Heart left ventricle (tissue), 16 donors: ENCODE measurements at regions not wholly inside any gene's neighbourhood (a gene's known extent, or its start where the extent isn't known, plus 50 kb on each side); places are given as distances from the start of the nearest gene placed in this dataset.
"Not testable (repeated sequence)": the region's sequence is repeated elsewhere in the genome, so short reads cannot be mapped to it uniquely, and the experiment has no call there.

Experiments
- ATAC-seq, 4 donors: fragments of 200-7000 bp; cut with Tn5 transposase; one replicate each; pipeline ENCODE4 v1.9.1; 2020 to 2022; ENCODE audit warnings: moderate library complexity in 4 of 4, mild to moderate bottlenecking in 3 of 4, moderate number of reproducible peaks in 1 of 4
- DNase-seq, 5 donors: peaks; one replicate each; pipeline ENCODE4 v3.0.0-alpha.2; 2020
- H3K27ac ChIP-seq, 12 donors: fragments of 200-600 bp; sonication (generic) in 4 of 12; one replicate each; pipeline versions ENCODE4 v1.5.0 to v1.8.0; 2016 to 2022; ENCODE audit warnings: mild to moderate bottlenecking in 2 of 12
- H3K27me3 ChIP-seq, 9 donors: fragments of 200-600 bp; sonication (generic) in 2 of 9; one replicate each; pipeline versions ENCODE4 v1.5.1 to v1.8.0; 2016 to 2022; ENCODE audit warnings: mild to moderate bottlenecking in 3 of 9
- H3K36me3 ChIP-seq, 9 donors: fragments of 200-600 bp; sonication (generic) in 2 of 9; one replicate each; pipeline versions ENCODE4 v1.5.0 to v1.8.0; 2018 to 2022; ENCODE audit warnings: mild to moderate bottlenecking in 2 of 9
- H3K4me1 ChIP-seq, 12 donors: fragments of 200-600 bp; sonication (generic) in 4 of 12; one replicate each; pipeline versions ENCODE4 v1.5.0 to v1.8.0; 2016 to 2022; ENCODE audit warnings: mild to moderate bottlenecking in 3 of 12
- H3K4me3 ChIP-seq, 12 donors: fragments of 200-600 bp; sonication (generic) in 4 of 12; one replicate each; pipeline versions ENCODE4 v1.5.0 to v1.8.0; 2017 to 2022; ENCODE audit warnings: mild to moderate bottlenecking in 9 of 12, moderate library complexity in 4 of 12
- H3K9me3 ChIP-seq, 12 donors: fragments of 200-600 bp; sonication (generic) in 4 of 12; one replicate each; pipeline versions ENCODE4 v1.5.0 to v1.8.0; 2016 to 2022; ENCODE audit warnings: mild to moderate bottlenecking in 1 of 12
- CTCF ChIP-seq, 12 donors: fragments of 200-600 bp; sonication (generic) in 4 of 12; IDR thresholded peaks; one replicate each; pipeline versions ENCODE4 v1.5.0 to v1.8.0; 2018 to 2022; ENCODE audit warnings: antibody characterized with exemption in 12 of 12, mild to moderate bottlenecking in 5 of 12
- POLR2A ChIP-seq, 2 donors: fragments of 450-650 bp; IDR thresholded peaks; one replicate each; pipeline ENCODE4 v1.6.1; 2017; ENCODE audit warnings: antibody characterized with exemption in 2 of 2, mild to moderate bottlenecking in 2 of 2, moderate library complexity in 2 of 2
- WGBS, 4 donors: extraction: QIAGEN DNeasy Blood & Tissue Kit in 2 of 4; methylation state at CpG; one replicate each; pipeline versions ENCODE4 v1.1.5 to v1.1.7; 2013 to 2018; 5-methylcytosine and 5-hydroxymethylcytosine counted together
- intact Hi-C, 10 donors: fragments of 100-400 bp; cut with DNase I; formaldehyde crosslinking; loops; one replicate each; pipeline versions ENCODE4 v1.11.1 to v1.14.2; 2022
- donor health status: ischemic (EF 13 %, LVEDD 7.1; RV severe dilation, severe dysfunction).
- donor health status: healthy with polysubstance abuse.
- donor health status: DM: no; HTN: yes; CAD: no.
- donor health status: DM: no; HTN: no; CAD: no.
- donor health status: ischemic (EF 25% LVEDD 6.9; RV normal size, moderate dysfunction).
- donor health status: ischemic (EF 25% LVEDD 5.7; RV mildly dilated, moderate dysfunction).
- donor health status: healthy.
- donor health status: DM: yes; HTN: yes; CAD: no.
- donor health status: ischemic (EF 35%, LVEDD 5.7; RV mildly dilated, moderate dysfunction).
- donor health status: nonischemic (EF 11% LVEDD 7.7; RV severe dilation, severe dysfunction).
- donor health status: DM: yes; HTN: yes; CAD: no.
- donor health status: PGD.
- donor health status: ischemic (EF 29% LVEDD 5.4; RV normal size, mild dysfunction).
- donor health status: nonischemic (EF 23%, LVEDD 6.1; RV moderate dilation, normal function).

DNA sequence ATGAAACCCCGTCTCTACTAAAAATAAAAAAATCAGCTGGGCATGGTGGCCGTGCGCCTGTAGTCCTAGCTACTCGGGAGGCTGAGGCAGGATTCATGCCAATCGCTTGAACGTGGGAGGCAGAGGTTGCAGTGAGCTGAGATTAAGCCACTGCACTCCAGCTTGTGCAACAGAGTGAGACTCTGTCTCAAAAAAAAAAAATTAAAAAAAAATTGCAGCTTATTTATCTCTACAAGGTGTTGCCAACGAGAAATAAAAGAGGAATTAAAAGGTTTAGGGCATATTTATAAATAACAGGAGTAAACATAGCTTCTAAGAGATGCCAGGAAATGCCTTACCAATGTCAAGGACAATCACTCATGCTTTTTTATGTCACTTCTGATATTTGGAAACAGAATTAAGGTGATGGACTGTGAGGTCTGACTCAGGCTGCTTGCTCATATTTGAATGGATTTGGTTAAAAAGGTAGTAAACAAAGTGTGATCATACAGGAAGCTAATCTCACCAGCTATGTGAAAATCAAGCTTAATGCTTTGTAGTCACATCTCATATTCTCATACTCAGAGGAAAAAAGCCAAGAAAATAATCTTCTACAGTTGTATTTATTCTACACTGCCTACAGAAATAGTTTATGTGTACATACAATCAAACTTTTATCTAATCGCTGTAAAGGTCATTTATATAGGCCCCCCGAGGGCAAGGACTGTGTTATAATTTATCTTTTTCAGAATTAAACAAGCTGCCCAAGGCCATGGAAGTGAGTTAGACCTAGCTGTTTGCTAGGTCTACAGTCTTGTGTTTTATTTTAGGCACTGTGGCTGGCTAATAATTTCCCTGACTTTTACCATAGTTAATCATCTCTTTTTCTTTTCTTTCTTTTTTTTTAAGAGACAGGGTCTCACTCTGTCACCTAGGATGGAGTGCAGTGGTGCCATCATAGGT is 61.1 kb upstream of the RBMX start:
- 68 to 91% (median 80%) methylated on average over 9 of the region's 9 CpGs for WGBS, 4 donors
- intact Hi-C loops = no loop called here

DNA sequence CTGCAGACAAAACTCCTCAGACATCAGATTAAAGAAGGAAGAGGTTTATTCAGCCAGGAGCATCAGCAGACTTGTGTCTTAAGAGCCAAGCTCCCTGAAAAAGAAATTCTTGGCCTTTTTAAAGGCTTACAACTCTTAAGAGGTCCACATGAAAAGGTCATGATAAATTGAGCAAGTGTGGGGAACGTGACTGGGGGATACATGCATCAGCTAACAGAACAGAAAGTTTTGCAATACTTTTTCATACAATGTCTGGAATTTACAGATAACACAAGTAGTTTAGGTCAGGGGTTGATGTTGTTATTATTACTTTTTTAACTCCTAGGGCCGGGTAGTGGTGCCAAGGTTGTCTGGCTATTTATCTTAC is 55.6 kb upstream of the RBMX start:
- WGBS, 4 donors = 57 to 76% (median 70%) methylated on average over 2 of the region's 2 CpGs
- Histone ChIP-seq H3K9me3 (peaks cover 0 to 1% (median 0%) of the 10 kb centered on the region in 12 donors), H3K4me3 (peak overlapping the region in 1 of 12 donors; percentile 27), H3K27ac (peak overlapping the region in 1 of 12 donors; percentile 20), H3K4me1 (no peaks in the 10 kb centered on the region), H3K27me3 (no peaks in the 10 kb centered on the region), H3K36me3 (no peaks in the 10 kb centered on the region)
- ATAC-seq (no peak), DNase-seq (no peak)
- intact Hi-C loops = no loop called here
- TF ChIP-seq POLR2A (IDR thresholded peaks at IDR 0.05) (no peak), CTCF (IDR thresholded peaks at IDR 0.05) (no peak)

More for the DNA sequence above, 61.1 kb upstream of the RBMX start:
- ATAC-seq (no peak), DNase-seq (no peak)
- no peak for TF ChIP-seq CTCF (IDR thresholded peaks at IDR 0.05)
- no peak for TF ChIP-seq POLR2A (IDR thresholded peaks at IDR 0.05)
- H3K4me1 ChIP-seq = no peaks in the 10 kb centered on the region
- H3K27ac ChIP-seq = no peak overlapping the region
- no peak overlapping the region for H3K4me3 ChIP-seq
- no peaks in the 10 kb centered on the region for H3K36me3 ChIP-seq
- H3K9me3 ChIP-seq = no peaks in the 10 kb centered on the region
- no peaks in the 10 kb centered on the region for H3K27me3 ChIP-seq

GRCh38 chrX:136935533-136936182 is 55.1 kb upstream of the RBMX start:
- peak overlapping the region in 1 of 12 donors; percentile 20 for H3K27ac ChIP-seq
- WGBS, 4 donors = 79 to 89% (median 81%) methylated on average over 16 of the region's 16 CpGs
- peak overlapping the region in 1 of 12 donors; percentile 27 for H3K4me3 ChIP-seq
- H3K9me3 ChIP-seq, DNase-seq, ATAC-seq, H3K4me1 ChIP-seq, intact Hi-C loops, H3K36me3 ChIP-seq, H3K27me3 ChIP-seq: not testable (repeated sequence)

DNA sequence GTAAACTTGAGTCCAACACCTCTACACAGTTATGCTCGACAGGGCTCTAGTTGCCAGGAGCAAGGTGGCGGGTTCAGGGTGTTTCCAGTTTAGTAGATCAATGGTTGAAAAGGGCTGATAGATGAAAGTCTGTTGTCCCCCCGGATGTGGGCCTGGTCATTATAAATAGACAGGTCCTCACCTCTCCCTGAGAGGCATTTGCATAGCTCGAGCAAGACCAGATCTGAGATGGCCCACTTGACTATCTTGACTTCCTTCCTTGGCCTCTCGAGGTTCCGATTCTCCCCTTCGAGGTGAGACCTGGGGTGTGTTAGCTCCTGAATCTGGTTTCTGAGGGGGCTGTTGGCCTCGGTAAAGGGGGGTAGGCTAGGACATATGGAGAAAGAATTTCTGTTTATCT is 54.1 kb upstream of the RBMX start:
- H3K27ac ChIP-seq, H3K36me3 ChIP-seq, H3K9me3 ChIP-seq, ATAC-seq, intact Hi-C loops, DNase-seq, H3K27me3 ChIP-seq, H3K4me3 ChIP-seq, H3K4me1 ChIP-seq: not testable (repeated sequence)
- 68 to 79% (median 73%) methylated on average over 6 to 8 of the region's 8 CpGs for WGBS, 4 donors

GRCh38 chrX:136933611-136934145 is 53.2 kb upstream of the RBMX start:
- 56 to 74% (median 69%) methylated on average over 13 of the region's 13 CpGs for WGBS, 4 donors
- no peak for DNase-seq
- Histone ChIP-seq H3K4me1 (no peaks in the 10 kb centered on the region), H3K4me3 (peak overlapping the region in 5 of 12 donors; percentile 1 to 39 (median 24)), H3K27me3 (no peaks in the 10 kb centered on the region), H3K9me3 (peaks cover 0 to 5% (median 0%) of the 10 kb centered on the region in 12 donors), H3K36me3 (no peaks in the 10 kb centered on the region), H3K27ac (peak overlapping the region in 1 of 12 donors; percentile 62)
- TF ChIP-seq POLR2A (IDR thresholded peaks at IDR 0.05) (no peak), CTCF (IDR thresholded peaks at IDR 0.05) (no peak)
- ATAC-seq = no peak
- intact Hi-C loops = no loop called here
